OCI-LY3 (cell line): ENCODE measurements at regions not wholly inside any gene's neighbourhood (a gene's known extent, or its start where the extent isn't known, plus 50 kb on each side); places are given as distances from the start of the nearest gene placed in this dataset.

Source experiments
- H2AFZ ChIP-seq: fragments of 200-600, 300-600 bp; shearing (Covaris generic); 2 replicates; pipeline ENCODE4 v1.6.0; 2014; ENCODE audit warnings: antibody characterized with exemption, low read depth, low read length
- H3K27ac ChIP-seq: fragments of 200-600, 300-600 bp; sonication (generic); 2 replicates; pipeline ENCODE4 v1.5.1; 2014; ENCODE audit warnings: mild to moderate bottlenecking, low read length, moderate library complexity, mixed read lengths
- H3K27me3 ChIP-seq: fragments of 200-600, 300-600 bp; sonication (generic); 2 replicates; pipeline ENCODE4 v1.6.1; 2014; ENCODE audit warnings: low read depth, low read length, mixed read lengths
- H3K36me3 ChIP-seq: fragments of 200-600, 300-600 bp; sonication (generic); replicated peaks from 2 replicates; pipeline ENCODE3; 2014; ENCODE audit warnings: low read depth, low read length, mixed read lengths
- H3K4me1 ChIP-seq: fragments of 300-600, 200-600 bp; sonication (generic); 2 replicates; pipeline ENCODE4 v1.6.1; 2014; ENCODE audit warnings: low read length, mixed read lengths
- H3K4me2 ChIP-seq: fragments of 200-600, 300-600 bp; sonication (generic); 2 replicates; pipeline ENCODE4 v1.6.1; 2014; ENCODE audit warnings: low read length, mixed read lengths
- H3K4me3 ChIP-seq: fragments of 300-600, 200-600 bp; sonication (generic); 2 replicates; pipeline ENCODE4 v1.5.1; 2014; ENCODE audit warnings: antibody characterized with exemption, mild to moderate bottlenecking, low read length, moderate library complexity
- H3K79me2 ChIP-seq: fragments of 300-600, 200-600 bp; shearing (Covaris generic); 2 replicates; pipeline ENCODE4 v1.6.1; 2014; ENCODE audit warnings: mild to moderate bottlenecking, low read length, mixed read lengths
- H3K9ac ChIP-seq: fragments of 300-600, 200-600 bp; shearing (Covaris generic); 2 replicates; pipeline ENCODE4 v1.6.0; 2014; ENCODE audit warnings: mild to moderate bottlenecking, low read length, moderate library complexity
- H3K9me3 ChIP-seq: fragments of 200-600, 300-600 bp; shearing (Covaris generic); 2 replicates; pipeline ENCODE4 v1.6.1; 2014; ENCODE audit warnings: low read length, mixed read lengths; ENCODE audit not compliant: insufficient read depth
- H4K20me1 ChIP-seq: fragments of 200-600, 300-600 bp; sonication (generic); 2 replicates; pipeline ENCODE4 v1.6.1; 2016; ENCODE audit warnings: low read length, mixed read lengths; ENCODE audit not compliant: insufficient read depth
- CTCF ChIP-seq: fragments of 200-600, 300-600 bp; sonication (generic); IDR thresholded peaks from 2 replicates; pipeline ENCODE4 v1.5.1; 2014; ENCODE audit warnings: antibody characterized with exemption, low read length, low read depth
- EZH2phosphoT487 ChIP-seq: fragments of 200-600 bp; shearing (Covaris generic); IDR thresholded peaks from 2 replicates; pipeline ENCODE4 v1.6.1; 2018; ENCODE audit warnings: antibody characterized with exemption, mixed run types, low read depth

- peaks cover 28% of the 10 kb centered on the region for H3K27me3 ChIP-seq
- H3K9ac ChIP-seq = no peak overlapping the region
- no peaks in the 10 kb centered on the region for H4K20me1 ChIP-seq
- no peaks in the 10 kb centered on the region for H3K36me3 ChIP-seq
- H3K9me3 ChIP-seq = peaks cover 15% of the 10 kb centered on the region
- no peak overlapping the region for H3K27ac ChIP-seq
- no peak overlapping the region for H3K4me3 ChIP-seq
- TF ChIP-seq CTCF = no peak
- TF ChIP-seq EZH2phosphoT487 = no peak
- no peak overlapping the region for H2AFZ ChIP-seq
- peaks cover 6% of the 10 kb centered on the region; the same call in 1 of the 2 replicates for H3K4me1 ChIP-seq
- no peak overlapping the region for H3K4me2 ChIP-seq
- H3K79me2 ChIP-seq = no peaks in the 10 kb centered on the region
Measured at GRCh38 chr1:208722592-208722991, 478.4 kb upstream of the PLXNA2 start.

GRCh38 chr1:208724079-208724478, 479.9 kb upstream of the PLXNA2 start:
- no peak overlapping the region for H3K27ac ChIP-seq
- H3K27me3 ChIP-seq = peaks cover 23% of the 10 kb centered on the region
- TF ChIP-seq EZH2phosphoT487 (no peak), CTCF (no peak)
- no peak overlapping the region for H3K4me2 ChIP-seq
- H3K9me3 ChIP-seq = peaks cover 15% of the 10 kb centered on the region
- no peaks in the 10 kb centered on the region for H3K79me2 ChIP-seq
- H4K20me1 ChIP-seq = no peaks in the 10 kb centered on the region
- H2AFZ ChIP-seq = no peak overlapping the region
- H3K4me1 ChIP-seq = peaks cover 6% of the 10 kb centered on the region; the same call in 1 of the 2 replicates
- H3K4me3 ChIP-seq = no peak overlapping the region
- H3K9ac ChIP-seq = no peak overlapping the region
- no peaks in the 10 kb centered on the region for H3K36me3 ChIP-seq

GRCh38 chr1:208728815-208729214, 484.6 kb upstream of the PLXNA2 start:
- no peak overlapping the region for H3K27ac ChIP-seq
- H3K9ac ChIP-seq = no peak overlapping the region
- no peaks in the 10 kb centered on the region for H3K36me3 ChIP-seq
- TF ChIP-seq EZH2phosphoT487 (no peak), CTCF (no peak)
- H3K4me3 ChIP-seq = no peak overlapping the region
- H2AFZ ChIP-seq = no peak overlapping the region
- no peak overlapping the region for H3K4me2 ChIP-seq
- H4K20me1 ChIP-seq = no peaks in the 10 kb centered on the region
- H3K27me3 ChIP-seq = peaks cover 44% of the 10 kb centered on the region
- H3K79me2 ChIP-seq = no peaks in the 10 kb centered on the region
- H3K4me1 ChIP-seq = peaks cover 10% of the 10 kb centered on the region; the same call in 1 of the 2 replicates
- no peaks in the 10 kb centered on the region for H3K9me3 ChIP-seq

- Histone ChIP-seq H3K36me3 (no peaks in the 10 kb centered on the region), H3K9ac (no peak overlapping the region), H3K27me3 (peaks cover 28% of the 10 kb centered on the region), H3K79me2 (no peaks in the 10 kb centered on the region), H3K9me3 (no peaks in the 10 kb centered on the region), H4K20me1 (no peaks in the 10 kb centered on the region), H3K4me1 (0 out of 2 replicates have a peak, but pooled peaks cover 4% of the 10 kb centered on the region), H3K4me2 (peak overlapping the region; percentile 29), H2AFZ (no peak overlapping the region), H3K4me3 (peak overlapping the region; percentile 30; the same call in 1 of the 2 replicates), H3K27ac (no peak overlapping the region)
- TF ChIP-seq CTCF = no peak
- no peak for TF ChIP-seq EZH2phosphoT487
Measured at GRCh38 chr1:208731981-208732821, 488.0 kb upstream of the PLXNA2 start.
